BLaER1 (cell line): ENCODE measurements at regions not wholly inside any gene's neighbourhood (a gene's known extent, or its start where the extent isn't known, plus 50 kb on each side); places are given as distances from the start of the nearest gene placed in this dataset.

Source experiments
- H3K27ac ChIP-seq: shearing (Covaris generic); formaldehyde crosslinking; 2 replicates; pipeline ENCODE4 v1.8.1; 2022
- H3K27me3 ChIP-seq: shearing (Covaris generic); formaldehyde crosslinking; 2 replicates; pipeline ENCODE4 v1.8.1; 2022
- H3K36me3 ChIP-seq: shearing (Covaris generic); formaldehyde crosslinking; 2 replicates; pipeline ENCODE4 v1.8.1; 2022
- H3K4me1 ChIP-seq: shearing (Covaris generic); formaldehyde crosslinking; 2 replicates; pipeline ENCODE4 v1.8.1; 2022
- H3K4me2 ChIP-seq: shearing (Covaris generic); formaldehyde crosslinking; 2 replicates; pipeline ENCODE4 v1.8.1; 2022
- H3K4me3 ChIP-seq: shearing (Covaris generic); formaldehyde crosslinking; 2 replicates; pipeline ENCODE4 v1.8.1; 2022
- H3K9ac ChIP-seq: shearing (Covaris generic); formaldehyde crosslinking; 2 replicates; pipeline ENCODE4 v1.8.1; 2022
- H3K9me3 ChIP-seq: shearing (Covaris generic); formaldehyde crosslinking; 2 replicates; pipeline ENCODE4 v1.8.1; 2022
- H4K20me1 ChIP-seq: shearing (Covaris generic); formaldehyde crosslinking; 2 replicates; pipeline ENCODE4 v1.8.1; 2022
- Cebpa-rat ChIP-seq: shearing (Covaris generic); IDR thresholded peaks from 2 replicates; pipeline ENCODE4 v1.8.1; 2022

GRCh38 chr4:103478210-103478609, 241.6 kb downstream of the TACR3 start:
- Histone ChIP-seq H3K4me1 (no peaks in the 10 kb centered on the region), H3K27ac (no peak overlapping the region), H4K20me1 (no peaks in the 10 kb centered on the region), H3K4me3 (no peak overlapping the region), H3K9me3 (no peaks in the 10 kb centered on the region), H3K9ac (no peak overlapping the region), H3K27me3 (no peaks in the 10 kb centered on the region), H3K4me2 (no peak overlapping the region), H3K36me3 (no peaks in the 10 kb centered on the region)
- TF ChIP-seq Cebpa-rat: no peak

- Histone ChIP-seq H3K27ac (no peak overlapping the region), H3K27me3 (no peaks in the 10 kb centered on the region)
- TF ChIP-seq Cebpa-rat: no peak
Observed at GRCh38 chr4:103457566-103457965, 259.4 kb upstream of the CENPE start.

GRCh38 chr4:103451341-103451740, 253.2 kb upstream of the CENPE start:
- no peaks in the 10 kb centered on the region for H3K27me3 ChIP-seq
- H3K9me3 ChIP-seq: no peaks in the 10 kb centered on the region; the same call in 1 of the 2 replicates
- no peaks in the 10 kb centered on the region for H3K36me3 ChIP-seq
- no peak overlapping the region for H3K4me3 ChIP-seq
- H3K9ac ChIP-seq: no peak overlapping the region
- no peak for TF ChIP-seq Cebpa-rat
- H3K4me2 ChIP-seq: no peak overlapping the region
- H3K27ac ChIP-seq: no peak overlapping the region
- no peaks in the 10 kb centered on the region for H4K20me1 ChIP-seq
- H3K4me1 ChIP-seq: no peaks in the 10 kb centered on the region

More at GRCh38 chr4:103457566-103457965, 259.4 kb upstream of the CENPE start:
- Histone ChIP-seq H4K20me1 (no peaks in the 10 kb centered on the region), H3K4me1 (no peaks in the 10 kb centered on the region), H3K9me3 (no peaks in the 10 kb centered on the region; the same call in 1 of the 2 replicates), H3K4me3 (no peak overlapping the region), H3K9ac (no peak overlapping the region), H3K4me2 (no peak overlapping the region), H3K36me3 (no peaks in the 10 kb centered on the region)

GRCh38 chr4:103450693-103451092, 252.6 kb upstream of the CENPE start:
- no peak for TF ChIP-seq Cebpa-rat
- Histone ChIP-seq H3K4me2 (no peak overlapping the region), H3K4me3 (no peak overlapping the region), H3K27ac (no peak overlapping the region), H3K36me3 (no peaks in the 10 kb centered on the region), H3K9ac (no peak overlapping the region), H3K27me3 (no peaks in the 10 kb centered on the region), H3K4me1 (no peaks in the 10 kb centered on the region), H4K20me1 (no peaks in the 10 kb centered on the region), H3K9me3 (no peaks in the 10 kb centered on the region; the same call in 1 of the 2 replicates)

- Histone ChIP-seq H3K27me3 (no peaks in the 10 kb centered on the region), H3K4me1 (no peaks in the 10 kb centered on the region), H4K20me1 (no peaks in the 10 kb centered on the region), H3K36me3 (no peaks in the 10 kb centered on the region), H3K27ac (no peak overlapping the region), H3K9ac (no peak overlapping the region), H3K4me2 (no peak overlapping the region), H3K4me3 (no peak overlapping the region), H3K9me3 (no peaks in the 10 kb centered on the region)
- no peak for TF ChIP-seq Cebpa-rat
Observed at GRCh38 chr4:103449296-103450023, 251.3 kb upstream of the CENPE start.

GRCh38 chr4:103445377-103445776, 247.2 kb upstream of the CENPE start:
- TF ChIP-seq Cebpa-rat: no peak
- Histone ChIP-seq H3K36me3 (no peaks in the 10 kb centered on the region), H3K27me3 (no peaks in the 10 kb centered on the region), H4K20me1 (no peaks in the 10 kb centered on the region), H3K4me2 (no peak overlapping the region), H3K9me3 (no peaks in the 10 kb centered on the region), H3K9ac (no peak overlapping the region), H3K27ac (no peak overlapping the region), H3K4me3 (no peak overlapping the region), H3K4me1 (no peaks in the 10 kb centered on the region)

- Histone ChIP-seq H3K36me3 (no peaks in the 10 kb centered on the region), H4K20me1 (no peaks in the 10 kb centered on the region), H3K4me3 (no peak overlapping the region), H3K9me3 (no peaks in the 10 kb centered on the region), H3K4me1 (no peaks in the 10 kb centered on the region), H3K27me3 (no peaks in the 10 kb centered on the region), H3K4me2 (no peak overlapping the region), H3K9ac (no peak overlapping the region), H3K27ac (no peak overlapping the region)
- TF ChIP-seq Cebpa-rat: no peak
Observed at GRCh38 chr4:103443324-103443723, 245.2 kb upstream of the CENPE start.

- H4K20me1 ChIP-seq: no peaks in the 10 kb centered on the region
- H3K36me3 ChIP-seq: no peaks in the 10 kb centered on the region
- H3K4me2 ChIP-seq: no peak overlapping the region
- no peak for TF ChIP-seq Cebpa-rat
- no peaks in the 10 kb centered on the region for H3K9me3 ChIP-seq
- no peaks in the 10 kb centered on the region for H3K27me3 ChIP-seq
- H3K4me3 ChIP-seq: no peak overlapping the region
- H3K9ac ChIP-seq: no peak overlapping the region
- no peak overlapping the region for H3K27ac ChIP-seq
- no peaks in the 10 kb centered on the region for H3K4me1 ChIP-seq
Observed at GRCh38 chr4:103429283-103429682, 231.1 kb upstream of the CENPE start.

- H3K27me3 ChIP-seq: no peaks in the 10 kb centered on the region
- no peak overlapping the region for H3K4me2 ChIP-seq
- H3K9ac ChIP-seq: no peak overlapping the region
- no peaks in the 10 kb centered on the region for H3K4me1 ChIP-seq
- H3K4me3 ChIP-seq: no peak overlapping the region
- peaks cover 2% of the 10 kb centered on the region for H3K9me3 ChIP-seq
- no peaks in the 10 kb centered on the region for H3K36me3 ChIP-seq
- no peaks in the 10 kb centered on the region for H4K20me1 ChIP-seq
- H3K27ac ChIP-seq: no peak overlapping the region
- no peak for TF ChIP-seq Cebpa-rat
Observed at GRCh38 chr4:103425406-103425805, 227.3 kb upstream of the CENPE start.

GRCh38 chr4:103424853-103425252, 226.7 kb upstream of the CENPE start:
- H3K27me3 ChIP-seq: no peaks in the 10 kb centered on the region
- no peak overlapping the region for H3K4me3 ChIP-seq
- peaks cover 4% of the 10 kb centered on the region for H3K9me3 ChIP-seq
- no peak for TF ChIP-seq Cebpa-rat
- H3K4me1 ChIP-seq: no peaks in the 10 kb centered on the region
- no peak overlapping the region for H3K4me2 ChIP-seq
- no peak overlapping the region for H3K27ac ChIP-seq
- H3K9ac ChIP-seq: no peak overlapping the region
- no peaks in the 10 kb centered on the region for H3K36me3 ChIP-seq
- H4K20me1 ChIP-seq: no peaks in the 10 kb centered on the region

GRCh38 chr4:103423261-103423660, 225.1 kb upstream of the CENPE start:
- TF ChIP-seq Cebpa-rat: no peak
- H3K36me3 ChIP-seq: no peaks in the 10 kb centered on the region
- H3K9ac ChIP-seq: no peak overlapping the region
- no peak overlapping the region for H3K4me3 ChIP-seq
- no peaks in the 10 kb centered on the region for H3K27me3 ChIP-seq
- H3K27ac ChIP-seq: no peak overlapping the region
- H3K4me2 ChIP-seq: no peak overlapping the region
- H3K9me3 ChIP-seq: peaks cover 13% of the 10 kb centered on the region
- no peaks in the 10 kb centered on the region for H3K4me1 ChIP-seq
- no peaks in the 10 kb centered on the region for H4K20me1 ChIP-seq
